Smooth muscle cell of the brain vasculature (primary cell): ENCODE measurements at regions not wholly inside any gene's neighbourhood (a gene's known extent, or its start where the extent isn't known, plus 50 kb on each side); places are given as distances from the start of the nearest gene placed in this dataset.
"Not testable (repeated sequence)": the region's sequence is repeated elsewhere in the genome, so short reads cannot be mapped to it uniquely, and the experiment has no call there.

Experiments
- DNase-seq: peaks from one replicate; pipeline ENCODE4 v3.0.0-alpha.2; 2012; ENCODE audit warnings: low read depth, low spot score

DNA sequence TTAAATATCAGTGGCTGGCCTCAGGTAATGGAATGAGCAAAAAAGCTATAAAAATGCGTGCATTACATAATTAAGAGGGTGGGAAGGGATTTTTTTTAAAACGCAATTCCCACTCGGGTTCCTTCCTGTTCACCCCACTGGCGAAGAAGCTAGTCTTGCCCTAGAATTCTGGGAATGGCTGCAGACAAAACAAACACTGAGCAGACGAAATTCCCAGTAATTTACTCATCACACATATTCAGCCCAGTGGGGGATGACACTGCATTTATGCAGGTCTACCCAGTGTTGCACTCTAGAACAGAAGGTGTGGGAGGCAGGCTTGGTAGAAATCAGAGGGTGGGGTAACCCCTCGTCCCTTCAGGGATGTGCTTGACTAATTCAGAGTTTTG is 2695.0 kb upstream of the DEFB115 start:
- DNase-seq, result no peak

DNA sequence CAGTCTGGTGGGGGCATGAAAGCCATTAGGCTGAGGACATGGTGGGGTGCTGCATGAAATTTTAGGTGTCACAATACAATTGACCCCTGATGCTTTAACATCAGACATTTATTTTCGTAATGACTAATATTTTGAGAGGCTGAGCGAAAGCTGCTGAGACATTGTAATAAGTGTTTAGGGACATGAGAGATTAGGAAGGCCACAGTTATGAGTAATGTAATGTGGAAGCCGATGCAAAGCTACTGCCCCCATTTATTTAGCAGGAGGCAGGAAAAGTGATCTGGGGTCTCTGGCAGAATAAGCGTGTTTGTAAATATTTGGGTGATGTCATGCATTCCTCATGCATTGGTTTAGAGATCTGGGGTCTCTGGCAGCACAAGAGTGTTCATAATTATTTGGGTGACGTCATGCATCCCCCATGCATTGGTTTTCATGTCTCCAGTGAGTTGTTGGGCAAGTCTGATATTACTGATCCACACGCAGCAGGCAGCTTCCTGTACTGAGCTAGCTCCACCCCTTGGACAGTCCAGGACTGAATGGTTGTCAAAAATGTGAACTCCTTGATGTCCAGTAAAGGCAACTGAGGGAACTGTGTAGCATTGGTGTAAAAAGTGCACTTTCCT is 2694.5 kb upstream of the DEFB115 start:
- peak; percentile 18 for DNase-seq

DNA sequence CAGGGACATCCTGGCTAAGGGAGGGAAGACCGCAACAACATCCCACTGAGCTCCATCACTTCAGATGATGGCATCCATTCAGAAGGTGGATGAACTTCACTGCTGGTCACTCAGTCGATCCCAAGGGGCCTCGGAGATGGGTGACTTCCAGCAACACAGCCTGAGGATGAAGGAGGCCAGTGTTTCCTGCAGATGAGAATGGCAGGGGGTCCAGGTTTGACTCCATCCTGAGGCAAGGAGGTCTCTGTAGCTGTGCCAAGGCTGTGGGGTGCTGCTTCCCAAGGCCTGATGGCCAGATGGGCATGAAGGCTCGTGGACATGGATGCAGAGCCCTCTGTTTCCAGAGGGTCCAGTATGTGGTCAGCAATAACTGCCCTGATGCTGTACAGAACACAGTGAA is 2693.4 kb upstream of the DEFB115 start:
- not testable (repeated sequence) for DNase-seq

DNA sequence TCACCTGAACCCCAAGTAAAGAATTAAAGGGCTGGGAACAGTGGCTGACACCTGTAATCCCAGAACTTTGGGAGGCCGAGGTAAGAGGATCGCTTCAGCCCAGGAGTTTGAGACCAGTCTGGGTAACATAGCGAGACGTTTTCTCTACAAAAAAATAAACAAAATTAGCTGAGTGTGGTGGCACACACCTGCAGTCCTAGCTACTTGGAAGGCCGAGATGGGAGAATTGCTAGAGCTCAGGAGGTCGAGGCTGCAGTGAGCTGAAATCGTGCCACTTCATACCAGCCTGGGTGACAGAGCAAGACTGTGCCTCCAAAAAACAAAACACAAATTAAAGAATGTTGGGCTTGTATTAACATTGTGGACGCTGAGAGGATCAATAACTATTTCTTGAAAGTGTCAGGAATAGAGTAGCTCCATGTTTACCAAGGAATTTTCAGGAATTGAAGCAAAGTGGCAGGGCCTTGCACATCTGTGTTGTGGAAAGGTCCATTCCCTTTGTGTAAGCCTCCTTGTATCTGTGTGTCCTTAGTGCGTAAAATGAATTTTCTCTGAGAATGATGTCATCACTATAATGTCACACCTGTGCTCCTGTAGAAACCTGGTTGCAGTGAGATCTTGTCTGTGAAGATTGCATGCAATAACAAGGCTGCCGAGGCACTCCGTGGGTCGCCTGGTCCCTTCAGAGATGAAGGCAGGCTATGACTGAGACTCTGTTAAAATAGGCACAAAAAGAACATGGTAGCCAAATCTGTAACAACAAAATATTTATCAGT is 2692.6 kb upstream of the DEFB115 start:
- DNase-seq, result not testable (repeated sequence)

DNA sequence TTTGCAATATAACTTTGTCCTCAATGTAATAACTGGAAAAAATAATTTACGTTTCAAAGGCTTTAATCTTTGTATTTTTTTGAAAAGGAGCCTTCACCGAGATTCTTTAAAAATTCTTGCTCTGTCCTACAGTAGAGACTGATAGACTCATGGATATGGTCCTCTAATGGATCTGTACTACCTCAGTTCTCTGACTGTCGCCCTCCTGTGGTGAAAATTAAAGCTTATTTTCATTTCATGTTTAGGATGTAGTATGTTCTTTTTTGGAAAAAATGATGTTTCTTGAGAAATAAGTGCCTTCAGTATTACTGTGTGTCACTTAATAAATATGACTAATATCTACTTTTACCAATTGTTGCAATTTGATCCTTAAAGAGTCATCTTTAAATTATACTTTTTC is 2681.5 kb upstream of the DEFB115 start:
- not testable (repeated sequence) for DNase-seq

DNA sequence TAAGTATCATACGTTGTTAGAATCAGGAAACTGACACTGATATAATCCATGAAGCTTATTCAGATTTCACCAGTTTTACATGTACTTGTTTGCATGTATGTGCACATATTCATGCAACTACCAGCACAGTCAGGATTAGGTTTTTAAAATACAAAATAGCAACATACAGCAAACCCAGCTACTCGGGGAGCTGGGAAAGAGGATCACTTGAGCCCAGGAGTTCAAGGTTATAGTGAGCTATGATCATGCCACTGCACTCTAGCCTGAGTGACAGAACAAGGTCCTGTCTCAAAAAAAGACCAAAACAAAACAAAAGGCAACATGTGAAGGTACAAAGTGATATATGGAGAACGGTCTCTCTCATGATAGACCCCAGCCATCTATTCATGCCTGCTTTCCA is 2665.8 kb upstream of the DEFB115 start:
- not testable (repeated sequence) for DNase-seq

DNA sequence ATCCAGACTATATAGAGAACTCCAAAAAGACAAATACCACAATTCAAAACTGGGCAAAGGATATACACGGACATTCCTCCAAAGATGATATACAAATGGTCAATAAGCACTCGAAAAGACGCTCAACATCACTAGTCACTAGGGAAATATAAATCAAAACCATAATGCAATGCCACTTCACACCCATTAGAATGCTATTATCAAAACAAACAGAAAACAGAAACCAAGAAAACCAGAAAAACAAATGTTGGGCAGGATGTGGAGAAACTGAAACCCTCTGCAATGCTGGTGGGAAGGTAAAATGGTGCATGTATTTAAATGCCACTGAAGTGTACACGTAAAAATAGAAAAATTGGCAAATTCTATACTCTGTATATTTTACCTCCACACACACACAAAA is 2664.1 kb upstream of the DEFB115 start:
- DNase-seq, result not testable (repeated sequence)

DNA sequence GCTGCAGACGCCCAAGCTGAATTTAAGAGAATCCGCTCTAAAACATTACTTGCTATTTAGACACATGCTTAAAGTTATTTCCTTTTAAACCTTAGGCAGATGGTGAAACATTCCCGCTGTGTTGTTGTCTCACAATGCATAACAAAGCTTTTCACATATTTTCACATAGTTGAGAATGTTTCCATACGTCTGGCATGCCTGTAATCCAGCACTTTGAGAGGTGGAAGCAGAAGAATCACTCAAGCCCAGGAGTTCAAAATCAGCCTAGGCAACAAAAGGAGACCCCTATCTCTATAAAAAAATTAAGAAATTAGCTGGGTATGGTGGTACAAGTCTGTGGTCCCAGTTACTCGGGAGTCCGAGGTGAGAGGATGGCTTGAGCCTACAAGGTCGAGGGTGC is 2663.0 kb upstream of the DEFB115 start:
- not testable (repeated sequence) for DNase-seq

DNA sequence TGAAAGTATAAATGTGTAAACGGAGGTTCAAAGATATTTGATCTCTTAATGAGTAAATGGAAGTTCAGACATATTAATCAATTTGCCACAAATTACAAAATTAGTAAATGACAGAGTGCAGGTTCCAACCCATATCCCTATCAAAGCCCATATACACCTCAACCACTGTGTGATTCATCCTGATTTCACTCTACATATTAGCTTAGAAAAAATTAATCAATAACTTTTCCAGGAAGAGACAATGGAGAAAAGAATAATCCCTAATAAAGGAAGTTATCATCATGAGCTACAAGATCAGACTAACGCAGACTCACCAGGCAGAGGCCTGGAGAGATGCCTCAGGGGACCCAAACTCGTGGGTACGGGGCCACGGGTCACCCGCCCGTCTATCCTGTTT is 2655.5 kb upstream of the DEFB115 start:
- not testable (repeated sequence) for DNase-seq

DNA sequence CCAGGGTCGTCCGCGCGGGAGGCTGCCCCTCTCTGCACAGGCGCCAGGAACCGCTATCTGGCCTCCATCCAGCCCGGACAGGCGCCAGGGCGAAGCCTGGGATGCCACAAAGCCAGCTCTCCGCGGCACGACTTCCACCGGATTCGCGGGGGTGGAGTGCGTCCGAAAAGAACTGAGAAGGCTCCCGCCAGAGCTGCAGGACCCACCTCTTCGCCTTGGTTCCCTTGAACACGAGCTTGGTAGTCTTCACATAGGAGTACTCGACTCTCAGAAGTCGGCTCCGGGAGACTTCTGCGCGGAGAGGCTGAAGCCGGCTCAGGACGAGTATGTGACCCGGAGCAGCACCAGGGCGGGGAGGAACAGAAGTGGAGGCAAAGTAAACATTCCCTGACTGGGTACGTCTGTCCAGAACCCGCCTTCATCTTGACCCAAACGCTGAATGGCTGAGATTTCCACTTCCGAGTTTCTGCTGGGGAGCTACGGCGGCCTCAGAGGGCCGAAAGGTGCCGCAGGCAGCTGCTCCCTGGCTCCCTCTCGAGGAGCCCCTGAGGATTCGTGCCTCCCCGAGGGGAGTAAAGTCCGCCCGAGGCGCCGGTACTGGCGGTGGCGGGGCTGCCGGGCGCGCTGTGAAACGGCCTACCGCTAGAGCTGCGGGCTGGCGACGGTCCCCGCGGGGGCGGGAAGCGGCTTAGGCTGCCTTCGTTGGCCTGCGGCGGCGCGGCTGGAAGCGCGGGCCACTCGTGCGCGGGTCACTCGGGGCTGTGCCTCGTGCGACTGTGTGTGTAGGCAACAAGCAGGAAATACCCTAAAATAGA is 2654.9 kb upstream of the DEFB115 start:
- peak; percentile 53 for DNase-seq

DNA sequence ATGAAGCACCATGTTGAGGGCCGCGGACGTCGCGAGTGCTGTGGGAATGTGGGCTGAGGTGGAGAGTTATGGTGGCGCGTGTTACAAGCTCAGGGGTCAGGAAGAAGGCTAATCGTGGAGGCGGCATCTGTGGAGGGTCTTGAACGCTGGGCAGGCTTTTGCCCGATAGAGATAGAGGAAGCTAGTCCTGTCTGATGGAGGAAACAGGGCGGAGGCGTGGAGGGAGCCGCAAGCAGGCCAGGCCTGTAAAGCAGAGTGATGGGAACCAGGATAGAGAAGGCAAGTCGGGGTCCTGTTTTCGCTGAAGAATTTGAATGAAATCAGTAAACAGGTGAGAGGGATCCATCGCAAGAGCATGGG is 2654.3 kb upstream of the DEFB115 start:
- DNase-seq, result not testable (repeated sequence)

DNA sequence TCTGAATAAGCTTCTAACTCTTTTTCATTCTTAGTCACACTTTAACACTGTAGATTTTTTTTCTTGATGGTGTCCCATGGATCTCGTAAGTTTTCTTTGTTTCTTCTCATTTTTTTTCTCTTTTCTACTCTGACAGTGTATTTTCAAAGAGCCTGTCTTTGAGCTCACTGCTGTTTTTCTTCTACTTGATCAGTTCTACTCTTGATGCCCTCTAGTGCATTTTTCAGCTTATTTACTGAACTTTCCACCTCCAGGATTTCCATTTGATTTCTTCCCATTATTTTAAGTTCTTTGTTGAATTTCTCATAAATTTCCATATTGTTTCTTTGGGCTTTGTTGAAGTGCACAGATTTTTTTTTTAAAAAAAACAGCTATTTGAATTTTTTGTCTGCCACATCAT is 2641.1 kb upstream of the DEFB115 start:
- DNase-seq, result no peak

DNA sequence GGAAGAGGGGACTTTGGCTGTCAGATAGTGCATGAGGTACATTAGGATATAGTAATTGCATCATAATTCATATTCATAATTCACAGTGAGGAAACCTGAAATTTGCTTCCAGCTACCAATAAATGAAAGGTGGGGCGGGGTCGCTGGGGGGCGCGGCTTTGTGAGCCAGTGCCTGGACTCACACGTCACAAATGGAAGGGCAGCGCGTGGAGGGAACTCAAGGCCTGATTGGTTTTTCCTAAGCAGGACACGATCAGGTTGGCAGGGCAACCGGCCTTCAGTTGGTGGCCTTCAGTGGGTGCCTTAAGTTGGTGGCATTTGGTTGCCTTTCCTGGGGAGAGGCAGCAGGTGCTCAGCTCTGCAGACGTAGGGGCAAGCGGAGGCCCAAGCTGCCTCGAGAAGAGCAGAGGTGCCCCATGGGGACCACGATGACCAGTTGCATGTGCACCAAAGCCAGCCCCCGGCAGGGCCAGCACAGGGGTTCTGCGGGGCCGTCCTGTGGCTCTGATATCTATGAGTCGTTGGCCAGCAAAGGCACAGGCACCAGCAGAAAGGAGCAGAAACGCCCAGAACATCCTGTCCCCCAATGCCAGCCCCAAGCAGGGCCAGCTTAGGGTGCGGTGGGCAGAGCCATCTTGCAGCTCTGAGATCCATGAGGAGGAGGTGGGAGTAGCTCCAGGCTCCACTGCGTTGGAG is 2637.4 kb upstream of the DEFB115 start:
- DNase-seq, result not testable (repeated sequence)

DNA sequence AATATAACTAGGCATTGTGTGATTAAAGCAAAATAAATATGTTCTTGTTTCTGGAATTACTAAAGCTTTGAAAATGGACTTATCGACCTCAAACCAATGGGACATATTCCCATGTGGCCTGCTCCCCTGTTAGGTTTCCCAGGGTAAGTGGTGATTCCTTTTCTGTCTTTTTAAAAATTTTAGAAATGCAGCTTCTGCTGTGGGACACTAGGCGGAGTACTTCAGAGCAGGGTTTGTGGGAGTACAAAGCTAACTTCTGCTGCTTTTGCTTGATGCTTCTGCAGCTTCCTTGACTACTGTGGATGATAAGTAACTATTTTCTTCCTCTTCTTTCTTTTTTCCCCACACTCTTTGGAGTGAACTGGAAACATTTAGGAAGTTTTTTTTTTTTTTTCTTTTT is 2632.4 kb upstream of the DEFB115 start:
- not testable (repeated sequence) for DNase-seq

DNA sequence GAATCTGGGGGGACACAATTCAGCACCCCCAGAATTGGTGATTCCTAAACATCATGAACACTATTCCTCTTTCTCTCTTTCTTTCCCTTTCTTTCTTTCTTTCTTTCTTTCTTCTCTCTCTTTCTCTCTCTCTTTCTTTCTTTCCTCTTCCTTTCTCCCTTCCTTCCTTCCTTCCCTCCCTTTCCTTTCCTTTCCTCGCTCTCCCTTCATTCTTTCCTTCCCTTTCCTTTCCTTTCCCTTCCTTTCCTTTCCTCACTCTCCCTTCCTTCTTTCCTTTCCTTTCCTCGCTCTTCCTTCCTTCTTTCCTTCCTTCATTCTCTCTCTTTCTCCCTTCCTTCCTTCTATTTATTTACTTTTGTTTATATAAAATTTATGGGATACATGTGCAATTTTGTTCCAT is 2616.6 kb upstream of the DEFB115 start:
- not testable (repeated sequence) for DNase-seq
